ENCODE measurements at regions not wholly inside any gene's neighbourhood (a gene's known extent, or its start where the extent isn't known, plus 50 kb on each side); places are given as distances from the start of the nearest gene placed in this dataset.

DNA sequence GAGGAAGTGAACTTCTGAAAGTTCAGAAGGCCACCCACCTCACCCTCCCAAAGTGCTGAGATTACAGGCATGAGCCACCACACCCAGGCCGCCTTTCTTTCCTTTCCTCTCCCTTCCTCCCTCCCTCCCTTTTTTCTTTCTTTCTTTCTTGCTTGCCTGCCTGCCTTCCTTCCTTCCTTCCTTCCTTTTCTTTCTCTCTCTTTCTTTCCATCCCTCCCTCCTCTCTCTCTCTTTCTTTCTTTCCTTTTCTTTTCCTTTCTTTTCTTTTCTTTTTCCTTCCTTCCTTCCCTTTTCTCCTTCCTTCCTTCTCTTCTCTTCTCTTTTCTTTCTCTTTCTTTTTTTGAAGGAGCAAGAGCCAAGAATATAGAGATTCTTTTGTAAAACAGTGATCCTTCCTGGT is 208.3 kb upstream of the HMGA2 start:
- no peak for TF ChIP-seq POLR2A (IDR thresholded peaks at IDR 0.05)
- TF ChIP-seq, protein P1, sequence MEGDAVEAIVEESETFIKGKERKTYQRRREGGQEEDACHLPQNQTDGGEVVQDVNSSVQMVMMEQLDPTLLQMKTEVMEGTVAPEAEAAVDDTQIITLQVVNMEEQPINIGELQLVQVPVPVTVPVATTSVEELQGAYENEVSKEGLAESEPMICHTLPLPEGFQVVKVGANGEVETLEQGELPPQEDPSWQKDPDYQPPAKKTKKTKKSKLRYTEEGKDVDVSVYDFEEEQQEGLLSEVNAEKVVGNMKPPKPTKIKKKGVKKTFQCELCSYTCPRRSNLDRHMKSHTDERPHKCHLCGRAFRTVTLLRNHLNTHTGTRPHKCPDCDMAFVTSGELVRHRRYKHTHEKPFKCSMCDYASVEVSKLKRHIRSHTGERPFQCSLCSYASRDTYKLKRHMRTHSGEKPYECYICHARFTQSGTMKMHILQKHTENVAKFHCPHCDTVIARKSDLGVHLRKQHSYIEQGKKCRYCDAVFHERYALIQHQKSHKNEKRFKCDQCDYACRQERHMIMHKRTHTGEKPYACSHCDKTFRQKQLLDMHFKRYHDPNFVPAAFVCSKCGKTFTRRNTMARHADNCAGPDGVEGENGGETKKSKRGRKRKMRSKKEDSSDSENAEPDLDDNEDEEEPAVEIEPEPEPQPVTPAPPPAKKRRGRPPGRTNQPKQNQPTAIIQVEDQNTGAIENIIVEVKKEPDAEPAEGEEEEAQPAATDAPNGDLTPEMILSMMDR (IDR thresholded peaks at IDR 0.05): no peak
